Neuronal stem cell (in vitro differentiated cells): ENCODE measurements at regions not wholly inside any gene's neighbourhood (a gene's known extent, or its start where the extent isn't known, plus 50 kb on each side); places are given as distances from the start of the nearest gene placed in this dataset.

ENCODE experiments used
- DNase-seq: peaks from one replicate; pipeline ENCODE4 v3.0.0-alpha.2; 2013; ENCODE audit warnings: low spot score
- H2AFZ ChIP-seq: one replicate; pipeline ENCODE4 v1.6.1; 2013; ENCODE audit warnings: mild to moderate bottlenecking, low read length, inconsistent platforms
- H2AK5ac ChIP-seq: 2 replicates; pipeline ENCODE4 v1.6.1; 2013; ENCODE audit warnings: low read depth, mild to moderate bottlenecking, inconsistent platforms, low read length, moderate library complexity, mixed read lengths
- H2BK120ac ChIP-seq: 2 replicates; pipeline ENCODE4 v1.6.1; 2013; ENCODE audit warnings: low read depth, mild to moderate bottlenecking, inconsistent platforms, low read length, moderate library complexity, mixed read lengths
- H2BK12ac ChIP-seq: one replicate; pipeline ENCODE4 v1.6.1; 2013; ENCODE audit warnings: low read length, inconsistent platforms
- H2BK15ac ChIP-seq: 2 replicates; pipeline ENCODE4 v1.6.1; 2013; ENCODE audit warnings: mild to moderate bottlenecking, low read length, inconsistent platforms, mixed read lengths
- H2BK5ac ChIP-seq: one replicate; pipeline ENCODE4 v1.6.1; 2013; ENCODE audit warnings: inconsistent platforms, mild to moderate bottlenecking, low read length, moderate library complexity
- H3K14ac ChIP-seq: one replicate; pipeline ENCODE4 v1.6.1; 2013; ENCODE audit warnings: low read length, inconsistent platforms
- H3K18ac ChIP-seq: 2 replicates; pipeline ENCODE4 v1.6.1; 2013; ENCODE audit warnings: low read length, inconsistent platforms
- H3K23ac ChIP-seq: 2 replicates; pipeline ENCODE4 v1.6.1; 2013; ENCODE audit warnings: low read depth, mild to moderate bottlenecking, mixed read lengths, low read length, inconsistent platforms; ENCODE audit not compliant: poor library complexity
- H3K27ac ChIP-seq: replicated peaks from 3 replicates; pipeline ENCODE4 v1.5.1; 2013; ENCODE audit warnings: low read length, inconsistent platforms
- H3K27me3 ChIP-seq, 3 experiments: 2 replicates each; pipeline ENCODE4 v1.6.1; 2013; ENCODE audit warnings: low read length in 3 of 3, mild to moderate bottlenecking in 2 of 3, inconsistent platforms in 1 of 3, low read depth in 1 of 3, mixed read lengths in 1 of 3, moderate library complexity in 1 of 3; ENCODE audit not compliant: control insufficient read depth in 3 of 3, insufficient read depth in 3 of 3
- H3K36me3 ChIP-seq, 2 donors: replicated peaks in 1 of 2; 2 replicates each; pipeline ENCODE4 v1.6.1; 2013; ENCODE audit warnings: low read length in 2 of 2; ENCODE audit not compliant: control insufficient read depth in 2 of 2, insufficient read depth in 2 of 2
- H3K4ac ChIP-seq: 2 replicates; pipeline ENCODE4 v1.6.1; 2013; ENCODE audit warnings: inconsistent platforms, mild to moderate bottlenecking, low read length, moderate library complexity
- H3K4me1 ChIP-seq, 2 donors: 1 replicate in 1 of 2; 2 replicates in 1 of 2; pipeline ENCODE4 v1.6.1; 2013; ENCODE audit warnings: low read length in 2 of 2, low read depth in 1 of 2; ENCODE audit not compliant: control insufficient read depth in 2 of 2, insufficient read depth in 1 of 2
- H3K4me2 ChIP-seq: one replicate; pipeline ENCODE4 v1.6.1; 2013; ENCODE audit warnings: mild to moderate bottlenecking, low read length, inconsistent platforms; ENCODE audit not compliant: insufficient read depth, poor library complexity, severe bottlenecking
- H3K4me3 ChIP-seq, 2 donors: 2 replicates each; pipeline ENCODE4 v1.5.1; 2013; ENCODE audit warnings: low read length in 2 of 2, mild to moderate bottlenecking in 2 of 2, inconsistent platforms in 1 of 2, moderate library complexity in 1 of 2
- H3K79me1 ChIP-seq: one replicate; pipeline ENCODE4 v1.6.1; 2013; ENCODE audit warnings: low read depth, mild to moderate bottlenecking, inconsistent platforms, low read length, moderate library complexity
- H3K9ac ChIP-seq: one replicate; pipeline ENCODE4 v1.6.1; 2013; ENCODE audit warnings: mild to moderate bottlenecking, low read depth, low read length, inconsistent platforms; ENCODE audit not compliant: poor library complexity
- H3K9me3 ChIP-seq, 2 donors: replicated peaks in 1 of 2; 2 replicates each; pipeline versions ENCODE3 to v1.6.1; 2013; ENCODE audit warnings: low read length in 2 of 2, mild to moderate bottlenecking in 2 of 2, inconsistent platforms in 1 of 2, low read depth in 1 of 2, mixed read lengths in 1 of 2, moderate library complexity in 1 of 2; ENCODE audit not compliant: control insufficient read depth in 2 of 2, insufficient read depth in 1 of 2
- H4K8ac ChIP-seq: one replicate; pipeline ENCODE4 v1.6.1; 2013; ENCODE audit warnings: low read depth, mild to moderate bottlenecking, inconsistent platforms, low read length, moderate library complexity
- H4K91ac ChIP-seq: one replicate; pipeline ENCODE4 v1.6.1; 2013; ENCODE audit warnings: low read length, low read depth, mild to moderate bottlenecking, inconsistent platforms; ENCODE audit not compliant: poor library complexity
- WGBS, 2 donors: extraction: QIAGEN DNeasy Blood & Tissue Kit; methylation state at CpG; one replicate each; pipeline ENCODE4 v1.1.7; 2013; ENCODE audit warnings: missing lambda C conversion rate in 2 of 2, mixed read lengths in 1 of 2; ENCODE audit not compliant: insufficient read length in 2 of 2, insufficient replicate concordance in 1 of 2; ENCODE audit errors: extremely low coverage in 2 of 2; 5-methylcytosine and 5-hydroxymethylcytosine counted together

GRCh38 chr14:44151130-44151820, 355.8 kb downstream of the FSCB start:
- H3K27ac ChIP-seq: no peak overlapping the region
- no peak overlapping the region for H4K8ac ChIP-seq
- H3K23ac ChIP-seq: no peak overlapping the region
- no peaks in the 10 kb centered on the region for H3K9me3 ChIP-seq
- H3K4me2 ChIP-seq: no peak overlapping the region
- no peak overlapping the region for H3K14ac ChIP-seq
- no CpG with 5 or more reads among the region's 2 CpGs for WGBS, 2 donors
- DNase-seq: no peak
- no peak overlapping the region for H2AK5ac ChIP-seq
- H3K36me3 ChIP-seq: no peaks in the 10 kb centered on the region
- no peak overlapping the region for H2BK120ac ChIP-seq
- H3K18ac ChIP-seq: no peak overlapping the region
- no peak overlapping the region for H2AFZ ChIP-seq
- H2BK12ac ChIP-seq: no peak overlapping the region
- H2BK5ac ChIP-seq: no peak overlapping the region
- H3K27me3 ChIP-seq: no peaks in the 10 kb centered on the region
- H3K4ac ChIP-seq: no peak overlapping the region
- H3K4me3 ChIP-seq: no peak overlapping the region
- no peak overlapping the region for H2BK15ac ChIP-seq
- no peak overlapping the region for H4K91ac ChIP-seq
- no peaks in the 10 kb centered on the region for H3K4me1 ChIP-seq
- H3K9ac ChIP-seq: no peak overlapping the region
- no peaks in the 10 kb centered on the region for H3K79me1 ChIP-seq

- no peaks in the 10 kb centered on the region for H3K27me3 ChIP-seq
- H2BK5ac ChIP-seq: no peak overlapping the region
- no peaks in the 10 kb centered on the region for H3K36me3 ChIP-seq
- H3K4me3 ChIP-seq: no peak overlapping the region
- no peak overlapping the region for H3K23ac ChIP-seq
- no peak overlapping the region for H3K9ac ChIP-seq
- no peak overlapping the region for H3K18ac ChIP-seq
- no peak overlapping the region for H3K4ac ChIP-seq
- no peak overlapping the region for H2BK120ac ChIP-seq
- H2BK15ac ChIP-seq: no peak overlapping the region
- no peak overlapping the region for H2BK12ac ChIP-seq
- H3K4me2 ChIP-seq: no peak overlapping the region
- H3K4me1 ChIP-seq: no peaks in the 10 kb centered on the region
- H3K9me3 ChIP-seq: no peaks in the 10 kb centered on the region
- WGBS, 2 donors: no CpG with 5 or more reads among the region's 3 CpGs
- peak; percentile 65 for DNase-seq
- H3K27ac ChIP-seq: no peak overlapping the region
- H2AK5ac ChIP-seq: no peak overlapping the region
- no peak overlapping the region for H2AFZ ChIP-seq
- no peaks in the 10 kb centered on the region for H3K79me1 ChIP-seq
- no peak overlapping the region for H4K8ac ChIP-seq
- no peak overlapping the region for H4K91ac ChIP-seq
- H3K14ac ChIP-seq: no peak overlapping the region
Observed at GRCh38 chr14:44149597-44149996, 357.5 kb downstream of the FSCB start.

- Histone ChIP-seq H2BK12ac (no peak overlapping the region), H3K36me3 (no peaks in the 10 kb centered on the region), H3K4ac (no peak overlapping the region), H2BK5ac (no peak overlapping the region), H3K4me1 (no peaks in the 10 kb centered on the region), H3K4me3 (no peak overlapping the region), H3K14ac (no peak overlapping the region), H3K23ac (no peak overlapping the region), H3K18ac (no peak overlapping the region), H2BK15ac (no peak overlapping the region), H2AFZ (no peak overlapping the region), H3K27ac (no peak overlapping the region), H4K8ac (no peak overlapping the region), H2AK5ac (no peak overlapping the region), H2BK120ac (no peak overlapping the region), H3K9ac (no peak overlapping the region), H3K4me2 (no peak overlapping the region), H3K79me1 (no peaks in the 10 kb centered on the region), H4K91ac (no peak overlapping the region), H3K9me3 (no peaks in the 10 kb centered on the region), H3K27me3 (no peaks in the 10 kb centered on the region)
- no CpG with 5 or more reads among the region's 1 CpG for WGBS, 2 donors
- DNase-seq: no peak
Observed at GRCh38 chr14:44142006-44142405, 365.1 kb downstream of the FSCB start.

- WGBS, 2 donors: no CpG with 5 or more reads among the region's 5 CpGs
- H3K9me3 ChIP-seq: no peaks in the 10 kb centered on the region
Observed at GRCh38 chr14:44135972-44136371, 371.1 kb downstream of the FSCB start.

More at GRCh38 chr14:44135972-44136371, 371.1 kb downstream of the FSCB start:
- no peak overlapping the region for H3K4me3 ChIP-seq
- H3K27me3 ChIP-seq: no peaks in the 10 kb centered on the region
- H3K18ac ChIP-seq: no peak overlapping the region
- no peak overlapping the region for H3K9ac ChIP-seq
- no peak overlapping the region for H3K14ac ChIP-seq
- no peak overlapping the region for H2BK120ac ChIP-seq
- no peaks in the 10 kb centered on the region for H3K36me3 ChIP-seq
- H3K27ac ChIP-seq: no peak overlapping the region
- H2BK12ac ChIP-seq: no peak overlapping the region
- H2BK5ac ChIP-seq: no peak overlapping the region
- no peak overlapping the region for H3K4ac ChIP-seq
- H4K91ac ChIP-seq: no peak overlapping the region
- no peak overlapping the region for H2AK5ac ChIP-seq
- H3K4me1 ChIP-seq: no peaks in the 10 kb centered on the region
- no peak overlapping the region for H4K8ac ChIP-seq
- H3K23ac ChIP-seq: no peak overlapping the region
- DNase-seq: no peak
- H2BK15ac ChIP-seq: no peak overlapping the region
- H3K79me1 ChIP-seq: no peaks in the 10 kb centered on the region
- no peak overlapping the region for H2AFZ ChIP-seq
- H3K4me2 ChIP-seq: no peak overlapping the region
